ENCODE measurements at regions not wholly inside any gene's neighbourhood (a gene's known extent, or its start where the extent isn't known, plus 50 kb on each side); places are given as distances from the start of the nearest gene placed in this dataset.

DNA sequence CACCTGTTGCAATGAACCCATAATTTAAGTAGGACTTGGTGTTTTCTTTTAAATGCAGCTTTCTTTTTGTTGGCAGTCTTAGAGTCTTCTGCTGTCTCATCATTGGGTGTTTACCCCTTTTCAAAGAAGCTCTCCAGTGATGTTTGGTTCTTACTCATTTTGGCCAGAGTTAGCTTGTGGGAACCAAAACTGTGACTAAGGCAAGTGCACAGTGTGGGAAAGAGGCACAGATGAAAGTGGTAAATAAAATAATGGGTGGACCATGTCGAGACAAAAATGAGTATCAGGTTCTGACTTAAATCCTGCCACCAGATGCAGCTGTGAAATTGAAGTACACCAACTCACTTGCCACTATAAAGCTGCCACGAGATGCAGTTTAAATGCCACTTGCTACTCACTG, 615.4 kb upstream of the MIS18BP1 start:
- H3K36me3 ChIP-seq (replicated peaks; ENCODE audit: insufficient read depth, low read length), result no peaks in the 10 kb centered on the region
- no peak overlapping the region for H2AFZ ChIP-seq (ENCODE audit: low read length)
- H3K9ac ChIP-seq (ENCODE audit: low read length), result no peak overlapping the region
- no peak overlapping the region for H3K27ac ChIP-seq (ENCODE audit: low read length)
- peak; percentile 15 for DNase-seq
- no peaks in the 10 kb centered on the region for H3F3A ChIP-seq (ENCODE audit: insufficient read depth, low read length)
- no peaks in the 10 kb centered on the region for H3K4me1 ChIP-seq (ENCODE audit: low read length)
- no peaks in the 10 kb centered on the region for H3K9me3 ChIP-seq (replicated peaks; ENCODE audit: insufficient read depth, low read length)
- no peaks in the 10 kb centered on the region for H3K79me2 ChIP-seq (ENCODE audit: low read length)
- H3K4me3 ChIP-seq (ENCODE audit: low read length), result no peak overlapping the region
- no peaks in the 10 kb centered on the region for H3K9me2 ChIP-seq (replicated peaks; ENCODE audit: insufficient read depth, low read length)
- H4K20me1 ChIP-seq (ENCODE audit: insufficient read depth, low read length), result no peaks in the 10 kb centered on the region
- no peak overlapping the region for H3K4me2 ChIP-seq (ENCODE audit: low read depth, low read length)
- no peak for TF ChIP-seq EZH2 (optimal IDR thresholded peaks at IDR 0.05; ENCODE audit: low read depth, low read length)
- TF ChIP-seq EZH2phosphoT487 (IDR thresholded peaks at IDR 0.05; ENCODE audit: low read length), result no peak
- TF ChIP-seq, protein P1, sequence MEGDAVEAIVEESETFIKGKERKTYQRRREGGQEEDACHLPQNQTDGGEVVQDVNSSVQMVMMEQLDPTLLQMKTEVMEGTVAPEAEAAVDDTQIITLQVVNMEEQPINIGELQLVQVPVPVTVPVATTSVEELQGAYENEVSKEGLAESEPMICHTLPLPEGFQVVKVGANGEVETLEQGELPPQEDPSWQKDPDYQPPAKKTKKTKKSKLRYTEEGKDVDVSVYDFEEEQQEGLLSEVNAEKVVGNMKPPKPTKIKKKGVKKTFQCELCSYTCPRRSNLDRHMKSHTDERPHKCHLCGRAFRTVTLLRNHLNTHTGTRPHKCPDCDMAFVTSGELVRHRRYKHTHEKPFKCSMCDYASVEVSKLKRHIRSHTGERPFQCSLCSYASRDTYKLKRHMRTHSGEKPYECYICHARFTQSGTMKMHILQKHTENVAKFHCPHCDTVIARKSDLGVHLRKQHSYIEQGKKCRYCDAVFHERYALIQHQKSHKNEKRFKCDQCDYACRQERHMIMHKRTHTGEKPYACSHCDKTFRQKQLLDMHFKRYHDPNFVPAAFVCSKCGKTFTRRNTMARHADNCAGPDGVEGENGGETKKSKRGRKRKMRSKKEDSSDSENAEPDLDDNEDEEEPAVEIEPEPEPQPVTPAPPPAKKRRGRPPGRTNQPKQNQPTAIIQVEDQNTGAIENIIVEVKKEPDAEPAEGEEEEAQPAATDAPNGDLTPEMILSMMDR (IDR thresholded peaks at IDR 0.05; ENCODE audit: low read length), result no peak
- no peaks in the 10 kb centered on the region for H3K27me3 ChIP-seq (replicated peaks; ENCODE audit: insufficient read depth, low read length)

DNA sequence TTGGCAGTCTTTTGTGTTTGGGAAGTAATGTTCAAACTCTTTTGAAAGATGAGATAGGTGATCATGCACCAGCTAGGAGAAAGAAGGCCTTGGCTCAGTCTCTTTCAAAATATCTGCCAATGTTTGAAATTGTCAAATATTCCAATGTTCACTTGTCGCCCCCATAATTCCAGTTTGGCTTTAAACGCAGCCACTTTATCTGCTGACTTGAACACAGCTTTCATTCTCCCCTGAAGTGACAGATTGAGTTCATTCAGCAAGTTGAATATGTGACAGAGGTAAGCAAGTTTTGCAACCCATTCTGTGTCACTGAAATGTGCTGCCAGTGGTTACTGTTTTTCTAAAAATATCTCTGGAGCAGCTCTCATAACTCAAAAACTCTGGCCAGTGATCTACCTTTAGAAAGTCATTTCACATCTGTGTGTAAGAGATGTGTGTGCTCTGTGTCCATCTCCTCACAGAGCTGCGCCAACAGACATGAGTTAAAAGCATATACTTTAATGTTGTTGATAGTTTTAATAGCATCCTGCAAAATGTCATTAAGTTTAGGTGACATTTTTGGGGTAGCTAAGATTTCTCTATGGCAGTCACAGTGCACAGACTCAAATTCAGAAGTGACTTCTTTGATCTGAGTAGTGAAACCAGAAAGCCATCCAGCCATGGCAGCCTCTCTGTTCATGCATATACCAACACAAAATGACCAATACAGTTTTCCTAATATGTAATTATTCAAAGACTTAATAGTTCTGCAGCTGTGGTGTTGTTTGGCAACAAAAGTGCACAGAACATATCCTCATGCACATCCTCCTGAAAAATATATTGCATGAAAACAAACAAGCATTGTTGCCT, 614.3 kb upstream of the MIS18BP1 start:
- no peaks in the 10 kb centered on the region for H3F3A ChIP-seq (ENCODE audit: insufficient read depth, low read length)
- TF ChIP-seq, protein P1 (IDR thresholded peaks at IDR 0.05; ENCODE audit: low read length), result no peak
- TF ChIP-seq EZH2 (optimal IDR thresholded peaks at IDR 0.05; ENCODE audit: low read depth, low read length) (no peak), EZH2phosphoT487 (IDR thresholded peaks at IDR 0.05; ENCODE audit: low read length) (no peak)
- H3K9ac ChIP-seq (ENCODE audit: low read length), result no peak overlapping the region
- H3K4me2 ChIP-seq (ENCODE audit: low read depth, low read length), result peak overlapping the region; percentile 4; the same call in 1 of the 2 replicates
- no peak overlapping the region for H3K27ac ChIP-seq (ENCODE audit: low read length)
- peak; percentile 29 for DNase-seq
- H3K79me2 ChIP-seq (ENCODE audit: low read length), result no peaks in the 10 kb centered on the region
- no peaks in the 10 kb centered on the region for H3K36me3 ChIP-seq (replicated peaks; ENCODE audit: insufficient read depth, low read length)
- H2AFZ ChIP-seq (ENCODE audit: low read length), result no peak overlapping the region
- no peaks in the 10 kb centered on the region for H3K9me3 ChIP-seq (replicated peaks; ENCODE audit: insufficient read depth, low read length)
- no peaks in the 10 kb centered on the region for H3K4me1 ChIP-seq (ENCODE audit: low read length)
- no peak overlapping the region for H3K4me3 ChIP-seq (ENCODE audit: low read length)
- H3K9me2 ChIP-seq (replicated peaks; ENCODE audit: insufficient read depth, low read length), result no peaks in the 10 kb centered on the region
- no peaks in the 10 kb centered on the region for H3K27me3 ChIP-seq (replicated peaks; ENCODE audit: insufficient read depth, low read length)
- H4K20me1 ChIP-seq (ENCODE audit: insufficient read depth, low read length), result no peaks in the 10 kb centered on the region

DNA sequence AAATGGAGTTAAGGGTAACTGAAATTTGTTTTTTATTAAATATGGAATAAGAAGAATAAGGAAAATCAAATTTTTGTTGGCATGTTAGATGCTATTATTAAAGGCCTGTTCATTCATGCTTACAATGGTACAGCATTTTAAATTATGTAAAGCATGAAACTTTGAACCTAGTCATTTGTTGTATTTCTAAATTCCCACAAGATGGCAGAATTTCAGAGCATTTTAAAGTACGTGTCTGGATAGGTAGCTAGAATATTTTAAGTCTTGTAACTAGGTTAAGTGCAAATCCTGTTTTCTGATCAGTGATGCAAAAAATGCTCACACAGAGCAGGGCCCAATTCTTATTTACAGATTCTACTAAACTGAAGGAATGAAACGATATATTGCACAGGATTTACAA, 585.6 kb upstream of the MIS18BP1 start:
- TF ChIP-seq EZH2phosphoT487 (IDR thresholded peaks at IDR 0.05; ENCODE audit: low read length) (no peak), EZH2 (optimal IDR thresholded peaks at IDR 0.05; ENCODE audit: low read depth, low read length) (no peak)
- TF ChIP-seq, protein P1 (IDR thresholded peaks at IDR 0.05; ENCODE audit: low read length), result no peak
- Histone ChIP-seq H3K9me3 (replicated peaks; ENCODE audit: insufficient read depth, low read length) (no peaks in the 10 kb centered on the region), H3K27ac (ENCODE audit: low read length) (no peak overlapping the region), H3K36me3 (replicated peaks; ENCODE audit: insufficient read depth, low read length) (no peaks in the 10 kb centered on the region), H4K20me1 (ENCODE audit: insufficient read depth, low read length) (no peaks in the 10 kb centered on the region), H3K79me2 (ENCODE audit: low read length) (no peaks in the 10 kb centered on the region), H3K4me2 (ENCODE audit: low read depth, low read length) (no peak overlapping the region), H3K4me3 (ENCODE audit: low read length) (no peak overlapping the region), H3K9me2 (replicated peaks; ENCODE audit: insufficient read depth, low read length) (no peaks in the 10 kb centered on the region), H2AFZ (ENCODE audit: low read length) (no peak overlapping the region), H3K4me1 (ENCODE audit: low read length) (no peaks in the 10 kb centered on the region), H3F3A (ENCODE audit: insufficient read depth, low read length) (no peaks in the 10 kb centered on the region), H3K27me3 (replicated peaks; ENCODE audit: insufficient read depth, low read length) (no peaks in the 10 kb centered on the region), H3K9ac (ENCODE audit: low read length) (no peak overlapping the region)
- DNase-seq, result no peak

Data from MM.1S (cell line).